ENCODE measurements at regions not wholly inside any gene's neighbourhood (a gene's known extent, or its start where the extent isn't known, plus 50 kb on each side); places are given as distances from the start of the nearest gene placed in this dataset.

- ChIA-PET POLR2A (no interaction called here), CTCF (interaction anchor here (1.2 kb wide), 1 partner anchor 14 kb away, joined by 3 read pairs; no protein-coding TSS in a partner anchor)
Measured at GRCh38 chr2:12623051-12623450, 93.7 kb upstream of the TRIB2 start.

More at GRCh38 chr2:12623051-12623450, 93.7 kb upstream of the TRIB2 start:
- Histone ChIP-seq H3K4me2 (ENCODE audit: insufficient read depth, low read length) (no peak overlapping the region), H3K27me3 (ENCODE audit: control insufficient read depth in 2 of 2, insufficient read depth in 2 of 2, low read length in 2 of 2) (no peaks in the 10 kb centered on the region), H2AFZ (ENCODE audit: low read depth, low read length) (no peak overlapping the region), H4K20me1 (replicated peaks; ENCODE audit: control insufficient read depth, extremely low read depth, insufficient read depth, low read length) (no peaks in the 10 kb centered on the region), H3K4me3 (replicated peaks in 1 of 3; ENCODE audit: insufficient read depth in 1 of 3, low read depth in 1 of 3, low read length in 3 of 3) (no peak overlapping the region), H3K36me3 (ENCODE audit: control insufficient read depth in 2 of 2, extremely low read depth in 1 of 2, insufficient read depth in 2 of 2, low read length in 2 of 2) (no peaks in the 10 kb centered on the region), H3K4me1 (ENCODE audit: control insufficient read depth, extremely low read depth, insufficient read depth, low read length) (no peaks in the 10 kb centered on the region), H3K9me3 (replicated peaks; ENCODE audit: control insufficient read depth, insufficient read depth, low read length) (no peaks in the 10 kb centered on the region), H3K27ac (ENCODE audit: insufficient read depth, low read depth, low read length) (no peak overlapping the region), H3K9me1 (replicated peaks; ENCODE audit: control insufficient read depth, extremely low read depth, insufficient read depth, low read length) (no peaks in the 10 kb centered on the region), H3K79me2 (ENCODE audit: control insufficient read depth, insufficient read depth, low read length) (no peaks in the 10 kb centered on the region), H3K9ac (replicated peaks; ENCODE audit: extremely low read depth, insufficient read depth, low read length) (no peak overlapping the region)
- TF ChIP-seq GATA2 (IDR thresholded peaks at IDR 0.05; ENCODE audit: insufficient read depth, insufficient read length, low read depth, low read length), result no peak
- TF ChIP-seq POLR2A (IDR thresholded peaks at IDR 0.05; ENCODE audit: low read depth, low read length), result no peak
- no peak for TF ChIP-seq EZH2 (IDR thresholded peaks at IDR 0.05; ENCODE audit: borderline replicate concordance, low read depth, low read length, severe bottlenecking)
- no peak for TF ChIP-seq POLR2AphosphoS5 (IDR thresholded peaks at IDR 0.05; ENCODE audit: insufficient read depth, low read depth, low read length)
- TF ChIP-seq FOS (IDR thresholded peaks at IDR 0.05; ENCODE audit: borderline replicate concordance, insufficient read depth, low read length), result no peak
- TF ChIP-seq MAX (IDR thresholded peaks at IDR 0.05; ENCODE audit: insufficient read depth, insufficient read length), result no peak
- no peak for TF ChIP-seq JUN (IDR thresholded peaks at IDR 0.05; ENCODE audit: borderline replicate concordance, insufficient read depth, insufficient read length, low read depth)
- TF ChIP-seq MYC (IDR thresholded peaks at IDR 0.05; ENCODE audit: low read depth, low read length), result no peak
- TF ChIP-seq CTCF (IDR thresholded peaks at IDR 0.05; ENCODE audit: extremely low read depth in 1 of 2, insufficient read depth in 1 of 2, low read depth in 1 of 2, low read length in 2 of 2), result no peak
- FAIRE-seq, result no peak
- dilution Hi-C loops (cut with MboI; ENCODE audit: extremely low pct_ligation_motif_present, low sequenced_read_pairs), result no loop called here
- no TSS peak for BruUV-seq (replicated peaks)
- no peak for DNase-seq (ENCODE audit: low read depth, low spot score)
- intact Hi-C loops (cut with micrococcal nuclease), result no loop called here

Measured in endothelial cell of umbilical vein (primary cell).